KOPT-K1 (cell line): ENCODE measurements at regions not wholly inside any gene's neighbourhood (a gene's known extent, or its start where the extent isn't known, plus 50 kb on each side); places are given as distances from the start of the nearest gene placed in this dataset.
"Not testable (repeated sequence)": the region's sequence is repeated elsewhere in the genome, so short reads cannot be mapped to it uniquely, and the experiment has no call there.

Experiments used
- H3K27ac ChIP-seq: fragments of 200-600 bp; sonication (generic); 2 replicates; pipeline ENCODE4 v1.5.1; 2016; ENCODE audit warnings: antibody characterized with exemption, mild to moderate bottlenecking, low read depth, low read length; ENCODE audit not compliant: poor library complexity, severe bottlenecking
- H3K36me3 ChIP-seq: fragments of 200-600 bp; sonication (generic); 2 replicates; pipeline ENCODE4 v1.5.1; 2017; ENCODE audit warnings: antibody characterized with exemption, mild to moderate bottlenecking, low read length, moderate library complexity; ENCODE audit not compliant: insufficient read depth
- H3K9me3 ChIP-seq: fragments of 200-600 bp; sonication (generic); 2 replicates; pipeline ENCODE4 v1.5.1; 2017; ENCODE audit warnings: antibody characterized with exemption, low read length, mild to moderate bottlenecking; ENCODE audit not compliant: insufficient read depth, poor library complexity, severe bottlenecking

DNA sequence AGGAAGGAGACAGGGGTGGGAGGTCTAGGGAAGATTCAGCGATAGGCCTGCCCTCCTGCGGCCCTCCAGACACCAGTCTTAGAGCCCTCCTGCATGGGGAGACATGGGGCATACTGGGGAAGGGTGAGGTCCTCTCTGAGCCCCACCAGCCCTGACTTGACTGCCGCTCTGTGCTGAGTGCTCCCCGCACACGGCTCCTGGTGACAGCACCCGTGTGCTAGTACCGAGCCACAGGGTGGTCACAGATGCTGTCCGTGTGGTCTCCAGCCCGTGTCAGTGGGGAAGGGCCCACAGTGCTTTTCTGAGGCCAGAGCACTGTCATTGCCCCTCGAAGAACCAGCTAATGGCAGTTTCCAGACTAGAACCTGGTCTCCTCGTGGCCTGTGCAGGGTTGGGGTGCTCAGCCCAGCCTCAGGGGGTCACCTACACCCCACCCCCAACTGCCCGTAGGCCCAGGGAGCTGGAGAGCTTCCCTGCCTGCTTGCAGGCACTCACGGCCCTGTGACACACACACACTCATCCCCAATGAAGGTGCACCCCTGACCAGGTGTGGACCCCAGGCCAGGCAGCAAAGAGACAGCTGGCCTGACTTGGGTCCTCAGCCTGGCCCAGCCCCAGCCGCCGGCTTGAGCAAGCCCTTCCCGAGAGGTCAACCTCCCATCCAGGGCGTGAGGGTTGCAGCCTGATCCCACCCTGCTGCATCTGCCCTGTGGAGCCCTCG, 86.0 kb upstream of the RET start:
- no peaks in the 10 kb centered on the region for H3K36me3 ChIP-seq
- H3K27ac ChIP-seq: peak overlapping the region; percentile 42
- H3K9me3 ChIP-seq: no peaks in the 10 kb centered on the region

GRCh38 chr10:42991442-42992098, 85.3 kb upstream of the RET start:
- Histone ChIP-seq H3K9me3 (no peaks in the 10 kb centered on the region), H3K27ac (no peak overlapping the region), H3K36me3 (no peaks in the 10 kb centered on the region)

- H3K27ac ChIP-seq: no peak overlapping the region
- H3K9me3 ChIP-seq: no peaks in the 10 kb centered on the region
- H3K36me3 ChIP-seq: no peaks in the 10 kb centered on the region
Observed at GRCh38 chr10:42992156-42992956, 84.5 kb upstream of the RET start.

GRCh38 chr10:42992957-42993390, 83.9 kb upstream of the RET start:
- Histone ChIP-seq H3K9me3 (no peaks in the 10 kb centered on the region), H3K27ac (no peak overlapping the region), H3K36me3 (no peaks in the 10 kb centered on the region)

DNA sequence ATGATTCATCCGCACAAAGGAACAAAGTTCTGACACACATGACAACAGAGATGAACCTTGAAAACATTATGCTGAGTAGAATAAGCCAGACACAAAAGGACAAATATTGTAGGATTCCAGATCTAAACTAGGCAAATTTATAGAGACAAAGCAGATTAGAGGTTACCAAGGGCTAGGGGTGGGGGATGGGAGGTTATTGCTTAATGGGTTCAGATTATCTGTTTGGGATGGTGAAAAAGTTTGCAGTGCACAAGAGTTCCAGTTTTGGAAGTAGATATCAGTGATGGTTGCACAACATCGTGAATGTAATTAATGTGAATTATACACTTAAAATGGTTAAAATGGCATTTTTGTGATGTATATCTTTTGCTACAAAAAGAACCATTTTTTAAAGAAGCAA, 82.0 kb upstream of the RET start:
- H3K36me3 ChIP-seq, H3K9me3 ChIP-seq: not testable (repeated sequence)

GRCh38 chr10:42995537-42995936, 81.3 kb upstream of the RET start:
- Histone ChIP-seq H3K36me3 (no peaks in the 10 kb centered on the region), H3K27ac (no peak overlapping the region), H3K9me3 (no peaks in the 10 kb centered on the region)

More for the DNA sequence above, 82.0 kb upstream of the RET start:
- not testable (repeated sequence) for H3K27ac ChIP-seq

DNA sequence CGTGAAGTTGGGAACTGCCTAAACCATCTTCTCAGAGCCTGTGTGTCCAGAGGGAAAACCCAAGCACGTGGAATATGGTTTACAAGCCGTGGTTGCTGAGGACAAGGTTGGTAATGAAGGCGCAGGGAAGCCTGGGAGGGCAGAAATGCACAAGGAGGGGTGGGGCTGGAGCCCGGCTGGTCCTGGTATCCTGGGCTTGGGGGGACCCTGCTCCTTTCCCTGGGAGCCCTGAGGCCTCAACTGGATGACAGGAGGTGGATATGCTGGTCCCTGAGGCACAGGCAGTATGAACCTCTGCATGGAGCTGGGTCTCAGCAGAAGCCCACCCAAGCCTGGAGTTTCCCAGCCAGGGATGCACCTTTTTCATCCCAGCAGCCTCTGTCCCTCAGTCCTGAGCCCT, 80.3 kb upstream of the RET start:
- Histone ChIP-seq H3K27ac (no peak overlapping the region), H3K9me3 (no peaks in the 10 kb centered on the region), H3K36me3 (no peaks in the 10 kb centered on the region)

GRCh38 chr10:42997151-42997848, 79.6 kb upstream of the RET start:
- H3K36me3 ChIP-seq: no peaks in the 10 kb centered on the region
- no peaks in the 10 kb centered on the region for H3K9me3 ChIP-seq
- no peak overlapping the region for H3K27ac ChIP-seq

GRCh38 chr10:42997849-42998165, 79.1 kb upstream of the RET start:
- no peaks in the 10 kb centered on the region for H3K36me3 ChIP-seq
- H3K27ac ChIP-seq: no peak overlapping the region
- no peaks in the 10 kb centered on the region for H3K9me3 ChIP-seq

- H3K9me3 ChIP-seq: no peaks in the 10 kb centered on the region
- H3K27ac ChIP-seq: no peak overlapping the region
- no peaks in the 10 kb centered on the region for H3K36me3 ChIP-seq
Observed at GRCh38 chr10:42998481-42999384, 78.1 kb upstream of the RET start.

GRCh38 chr10:42999385-43000020, 77.4 kb upstream of the RET start:
- Histone ChIP-seq H3K9me3 (no peaks in the 10 kb centered on the region), H3K36me3 (no peaks in the 10 kb centered on the region), H3K27ac (no peak overlapping the region)

- H3K9me3 ChIP-seq: no peaks in the 10 kb centered on the region
- H3K36me3 ChIP-seq: no peaks in the 10 kb centered on the region
- H3K27ac ChIP-seq: no peak overlapping the region
Observed at GRCh38 chr10:43000021-43000411, 76.9 kb upstream of the RET start.

DNA sequence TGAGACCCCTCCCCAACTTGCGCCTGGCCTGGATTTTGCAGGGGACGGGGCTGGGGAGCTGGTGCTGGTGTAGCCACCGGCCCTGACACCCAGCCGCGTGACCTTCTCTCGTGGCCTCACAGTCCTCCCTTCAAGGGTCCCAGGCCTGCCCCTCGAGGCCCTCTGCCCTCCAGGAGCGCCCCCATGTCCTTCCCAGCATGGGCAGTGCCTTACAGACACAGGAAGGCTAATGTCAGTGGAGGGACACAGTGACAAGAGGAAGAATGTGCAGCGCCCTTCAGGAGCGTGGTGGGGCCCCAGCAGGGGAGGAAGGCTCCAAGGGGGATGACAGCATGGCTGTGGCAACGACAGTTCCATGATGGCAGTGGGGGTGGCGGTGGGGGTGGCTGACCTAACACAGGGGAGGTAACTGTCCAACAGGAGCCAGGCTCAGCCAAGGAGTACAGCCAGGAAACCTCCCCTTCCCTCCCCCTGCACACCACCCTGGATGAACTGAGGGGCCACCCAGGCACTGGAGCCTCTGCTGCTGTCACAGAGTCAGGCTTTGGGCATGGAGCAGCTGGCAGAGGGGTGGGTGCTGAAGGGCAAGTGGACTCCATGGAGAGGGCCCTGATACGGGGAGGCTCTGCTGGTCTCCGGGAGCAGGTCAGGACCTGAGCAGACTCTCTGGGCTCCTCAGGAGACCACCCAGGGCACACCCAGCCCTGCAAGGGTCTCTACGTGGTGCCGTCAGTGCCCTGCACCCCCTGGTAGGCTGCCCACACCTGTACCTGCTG, 76.0 kb upstream of the RET start:
- H3K9me3 ChIP-seq: no peaks in the 10 kb centered on the region
- H3K36me3 ChIP-seq: no peaks in the 10 kb centered on the region
- no peak overlapping the region for H3K27ac ChIP-seq
